Smooth muscle cell of the brain vasculature (primary cell): ENCODE measurements at regions not wholly inside any gene's neighbourhood (a gene's known extent, or its start where the extent isn't known, plus 50 kb on each side); places are given as distances from the start of the nearest gene placed in this dataset.
"Not testable (repeated sequence)": the region's sequence is repeated elsewhere in the genome, so short reads cannot be mapped to it uniquely, and the experiment has no call there.

Experiments used
- DNase-seq: peaks from one replicate; pipeline ENCODE4 v3.0.0-alpha.2; 2012; ENCODE audit warnings: low read depth, low spot score

DNA sequence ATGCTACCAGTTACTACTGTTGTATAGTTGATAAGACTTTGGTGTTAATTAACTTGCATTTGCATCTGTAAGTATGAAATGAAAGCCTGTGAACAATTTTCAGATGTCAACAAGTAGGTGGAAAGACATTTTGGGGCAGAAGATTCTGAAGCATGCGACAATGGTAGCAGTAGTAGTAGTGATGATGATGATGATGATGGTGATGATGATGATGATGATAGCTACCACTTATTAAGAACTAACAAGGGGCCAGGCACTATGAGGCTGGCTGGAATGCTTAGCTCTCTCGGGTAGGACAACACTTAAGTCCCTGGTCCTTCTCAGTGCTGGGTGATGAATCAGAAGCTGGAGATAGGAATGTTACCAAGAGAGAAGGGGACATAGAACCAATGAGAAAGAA lies 333.4 kb upstream of the IL12A start:
- DNase-seq = no peak

- no peak for DNase-seq
Observed at GRCh38 chr3:159657176-159657575, 331.5 kb upstream of the IL12A start.

DNA sequence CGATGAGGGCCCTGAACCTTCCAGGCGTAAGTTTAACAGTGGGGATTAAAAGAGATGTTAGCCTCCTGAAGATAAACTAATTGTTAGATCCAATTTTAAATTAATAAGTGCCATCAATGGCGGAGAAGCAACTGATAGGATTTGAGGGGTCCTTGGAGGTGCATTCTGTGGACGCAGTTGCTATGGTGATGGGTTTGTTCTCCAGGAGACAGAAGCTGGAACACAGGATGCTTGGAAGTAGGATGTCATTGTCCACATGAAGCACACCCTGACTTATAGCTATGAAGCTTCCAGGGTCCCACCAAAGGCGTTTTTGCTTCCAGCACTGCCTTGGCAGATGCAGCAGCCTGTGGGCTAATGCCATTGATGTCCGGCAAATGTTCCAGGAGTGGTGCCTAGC lies 331.0 kb upstream of the IL12A start:
- no peak for DNase-seq

DNA sequence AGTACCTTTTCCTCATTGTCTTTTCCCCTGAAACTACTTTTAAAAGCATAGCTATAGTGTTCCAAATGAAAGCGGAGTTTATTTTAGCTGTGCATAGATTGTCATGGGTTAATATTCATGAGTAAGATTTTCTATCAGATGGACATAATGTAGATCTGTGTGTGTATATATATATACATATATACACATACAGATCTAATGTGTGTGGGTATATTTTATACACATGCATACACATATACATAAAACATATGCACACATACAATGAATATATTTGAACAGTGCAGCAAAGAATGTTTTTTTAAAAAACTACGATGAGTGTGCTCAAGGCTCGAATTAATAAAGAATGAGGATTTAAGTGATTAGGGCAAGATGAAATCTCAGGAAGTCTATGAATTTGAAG lies 328.3 kb upstream of the IL12A start:
- DNase-seq = no peak

GRCh38 chr3:159660901-159661300 lies 327.7 kb upstream of the IL12A start:
- no peak for DNase-seq

- no peak for DNase-seq
Observed at GRCh38 chr3:159662549-159662948, 326.1 kb upstream of the IL12A start.

DNA sequence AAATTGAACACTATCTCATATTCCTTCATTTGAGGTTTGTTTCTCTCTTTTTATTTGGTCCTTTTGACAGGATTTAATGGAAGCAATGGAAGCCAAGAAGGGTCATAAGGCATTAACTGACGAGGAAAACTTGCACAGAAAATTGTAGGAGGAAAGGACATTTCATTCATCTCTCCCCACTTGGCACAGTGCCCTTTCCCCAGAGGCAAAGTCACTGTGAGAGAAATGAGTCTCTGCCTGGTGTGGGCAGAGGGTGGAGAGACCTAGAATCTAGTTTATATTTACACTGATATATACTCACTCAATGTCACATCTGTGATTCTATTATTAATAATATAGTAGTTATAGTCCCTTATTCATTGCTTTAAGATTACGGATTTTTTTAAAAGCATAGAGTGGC lies 324.6 kb upstream of the IL12A start:
- DNase-seq = no peak

DNA sequence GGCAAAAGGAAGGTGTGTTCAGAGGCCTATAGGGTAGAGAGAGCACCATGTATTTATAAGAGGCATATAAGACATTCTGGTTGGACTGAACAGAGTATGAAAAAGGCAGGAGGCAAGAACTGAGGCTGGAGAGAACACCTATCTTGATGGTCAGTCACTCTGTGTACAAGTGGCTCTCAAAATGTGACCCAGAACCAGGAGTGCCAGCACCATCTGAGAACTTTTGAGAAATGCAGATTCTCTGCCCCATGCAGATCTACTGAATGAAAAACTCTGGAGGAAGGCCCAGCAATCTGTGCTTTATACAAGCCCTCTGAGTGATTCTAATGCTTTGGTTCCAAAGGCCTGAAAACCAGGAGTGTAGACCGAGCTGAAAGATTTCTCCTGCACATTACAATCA lies 324.0 kb upstream of the IL12A start:
- no peak for DNase-seq

GRCh38 chr3:159667261-159667660 lies 321.4 kb upstream of the IL12A start:
- no peak for DNase-seq

- no peak for DNase-seq
Observed at GRCh38 chr3:159668461-159668860, 320.2 kb upstream of the IL12A start.

- no peak for DNase-seq
Observed at GRCh38 chr3:159668990-159669476, 319.6 kb upstream of the IL12A start.

DNA sequence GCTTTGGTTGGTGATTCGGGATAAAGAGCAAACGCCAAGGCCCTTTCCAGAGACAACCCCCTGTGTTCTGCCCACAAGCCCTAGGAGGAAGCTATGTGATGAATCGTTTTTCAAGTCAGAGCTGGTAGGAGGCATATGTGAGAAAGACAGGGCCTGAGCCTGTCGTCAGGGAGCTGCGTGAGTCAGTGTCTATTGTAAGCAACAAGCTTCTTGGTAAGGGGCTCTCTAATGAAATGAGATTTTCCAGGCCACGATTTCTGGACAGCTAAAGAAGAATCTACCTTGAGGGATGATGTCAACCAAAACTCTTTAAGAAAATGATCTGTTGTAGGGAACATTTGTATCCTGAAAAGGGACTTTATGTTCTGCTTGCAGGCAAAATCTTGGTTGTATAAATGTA lies 318.9 kb upstream of the IL12A start:
- DNase-seq = peak; percentile 37

DNA sequence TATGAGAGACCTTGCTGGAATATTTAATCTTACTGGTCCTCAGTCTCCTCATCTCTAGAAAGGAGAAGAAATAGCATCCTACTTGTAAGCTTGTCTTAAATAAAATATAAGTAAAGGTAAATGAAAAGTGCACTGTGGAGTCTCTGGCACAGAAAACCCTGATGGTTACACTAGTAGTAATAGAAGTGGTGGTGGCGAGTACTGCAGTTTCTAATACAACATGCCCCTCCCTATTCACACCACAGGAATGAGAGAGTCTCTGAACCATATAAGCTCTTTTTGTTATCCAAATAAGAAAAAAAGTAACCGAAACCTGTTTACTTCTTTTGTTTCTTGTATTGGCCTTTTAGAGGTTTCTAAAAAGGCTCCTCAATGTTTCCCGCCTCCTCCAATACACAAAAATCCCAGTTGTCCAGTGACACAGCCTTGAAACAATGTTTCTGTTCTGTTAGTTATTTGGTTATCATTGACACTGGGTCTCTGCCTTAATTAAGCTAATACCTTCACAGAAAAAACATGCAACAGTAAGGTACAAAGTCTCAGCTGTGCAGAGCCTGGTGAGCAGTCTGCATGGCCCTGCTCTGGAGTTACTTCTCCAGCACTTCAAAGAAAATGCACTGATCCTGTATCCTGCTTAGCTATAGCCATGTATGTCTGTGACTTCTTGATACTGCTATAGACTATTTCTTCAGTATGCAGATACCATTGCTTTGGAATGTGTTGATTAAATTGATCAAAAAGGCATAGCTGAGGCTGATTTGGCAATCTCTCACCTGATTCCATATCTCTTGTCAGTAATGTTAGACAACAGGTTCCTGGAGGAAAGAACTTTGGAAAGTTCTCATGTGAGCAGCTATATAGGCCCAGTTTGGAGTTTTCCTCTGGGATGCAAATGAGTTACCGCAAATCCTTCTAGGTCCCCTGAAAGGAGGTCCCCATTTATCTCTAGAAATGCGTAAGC lies 315.6 kb upstream of the IL12A start:
- DNase-seq = no peak

DNA sequence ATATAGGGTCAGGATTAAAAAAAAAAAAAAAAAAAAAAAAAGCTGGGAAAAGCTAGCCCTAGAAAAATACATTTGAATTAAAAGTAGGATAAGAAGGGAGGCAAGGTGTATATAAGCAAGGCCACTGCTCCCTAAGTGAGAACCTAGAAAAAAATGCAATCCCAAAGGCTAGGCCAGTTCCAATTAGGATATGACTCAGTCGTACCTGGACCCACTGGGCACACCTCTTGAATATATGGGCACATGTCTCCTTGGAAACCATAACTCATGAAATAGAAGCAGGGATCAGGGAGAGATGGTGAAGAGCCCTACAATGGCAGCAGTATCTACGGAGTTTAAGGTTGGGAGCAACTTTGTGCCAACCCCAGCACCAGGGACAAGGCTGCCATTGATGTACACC lies 314.1 kb upstream of the IL12A start:
- DNase-seq = no peak

- DNase-seq = no peak
Observed at GRCh38 chr3:159675285-159675684, 313.4 kb upstream of the IL12A start.

GRCh38 chr3:159679900-159680299 lies 308.7 kb upstream of the IL12A start:
- DNase-seq = no peak

DNA sequence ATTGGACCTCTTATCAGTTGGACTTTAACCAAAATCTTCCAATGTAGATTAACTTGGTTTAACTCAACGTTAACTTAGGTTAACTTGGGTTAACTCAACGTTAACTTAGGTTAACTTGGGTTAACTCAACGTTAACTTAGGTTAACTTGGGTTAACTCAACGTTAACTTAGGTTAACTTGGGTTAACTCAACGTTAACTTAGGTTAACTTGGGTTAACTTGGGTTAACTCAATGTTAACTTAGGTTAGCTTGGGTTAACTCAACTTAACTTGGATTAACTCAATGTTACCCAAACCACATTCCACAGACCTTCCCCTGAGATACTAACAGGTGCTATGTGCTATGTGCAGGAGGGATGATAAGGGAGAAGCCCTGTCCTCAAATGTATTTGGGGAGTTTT lies 306.9 kb upstream of the IL12A start:
- DNase-seq = not testable (repeated sequence)

- no peak for DNase-seq
Observed at GRCh38 chr3:159685801-159686200, 302.8 kb upstream of the IL12A start.

- no peak for DNase-seq
Observed at GRCh38 chr3:159693226-159693625, 295.4 kb upstream of the IL12A start.

DNA sequence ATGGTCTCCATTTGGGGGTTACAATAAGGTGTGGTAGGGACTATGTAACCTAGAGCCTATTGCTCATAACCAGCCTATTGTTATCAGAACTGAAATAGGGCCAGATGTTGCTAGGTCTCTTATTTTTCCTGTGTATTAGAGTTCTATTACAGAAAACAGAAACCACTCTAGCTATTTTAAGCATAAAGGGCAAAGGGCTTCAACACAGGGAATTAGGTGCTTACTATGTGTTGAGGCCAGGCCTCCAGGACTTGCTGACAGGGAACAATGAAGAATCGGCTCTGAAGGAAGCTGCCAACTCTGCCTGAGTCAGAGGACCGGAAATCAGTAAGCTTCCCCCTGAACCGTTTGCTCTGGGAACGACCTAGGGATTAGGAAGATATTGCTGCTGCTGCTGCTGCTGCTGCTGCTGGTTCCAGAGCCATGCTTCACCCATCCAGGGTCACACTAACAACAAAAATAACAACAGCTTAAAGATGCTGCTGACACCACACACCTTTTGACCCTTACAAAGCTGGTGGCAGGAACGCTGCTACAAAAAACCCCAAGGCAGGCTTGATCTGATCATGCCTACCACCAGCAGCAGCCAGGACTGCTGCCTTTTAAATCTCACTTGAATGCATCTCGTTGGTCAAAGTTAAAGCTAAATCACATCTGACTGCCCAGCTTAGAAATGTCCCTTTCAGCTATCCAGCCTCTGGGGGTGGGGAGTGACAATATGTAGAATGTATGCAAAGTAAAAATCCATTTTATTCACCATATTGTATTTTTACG lies 276.9 kb upstream of the IL12A start:
- peak; percentile 63 for DNase-seq

DNA sequence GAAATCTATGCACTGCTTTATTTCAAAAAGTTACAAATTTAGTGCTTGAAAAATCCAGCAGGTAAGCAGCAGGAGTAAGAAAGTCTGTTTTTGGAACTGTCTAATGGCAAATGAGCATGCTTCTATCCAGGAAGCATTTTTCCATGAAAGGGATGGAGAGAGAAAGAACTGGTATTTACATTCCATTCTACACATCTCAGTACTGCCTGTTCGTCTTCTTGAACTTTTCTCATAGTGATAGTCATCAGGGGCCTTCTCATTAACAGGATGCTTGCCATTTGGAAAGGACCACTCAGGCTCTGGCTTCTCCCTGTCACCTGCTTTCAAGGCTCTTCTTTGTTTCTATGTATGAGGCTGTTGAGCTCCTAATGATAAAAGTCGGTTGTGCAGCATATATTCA lies 267.3 kb upstream of the IL12A start:
- DNase-seq = no peak

GRCh38 chr3:159723295-159723694 lies 265.3 kb upstream of the IL12A start:
- DNase-seq = no peak

DNA sequence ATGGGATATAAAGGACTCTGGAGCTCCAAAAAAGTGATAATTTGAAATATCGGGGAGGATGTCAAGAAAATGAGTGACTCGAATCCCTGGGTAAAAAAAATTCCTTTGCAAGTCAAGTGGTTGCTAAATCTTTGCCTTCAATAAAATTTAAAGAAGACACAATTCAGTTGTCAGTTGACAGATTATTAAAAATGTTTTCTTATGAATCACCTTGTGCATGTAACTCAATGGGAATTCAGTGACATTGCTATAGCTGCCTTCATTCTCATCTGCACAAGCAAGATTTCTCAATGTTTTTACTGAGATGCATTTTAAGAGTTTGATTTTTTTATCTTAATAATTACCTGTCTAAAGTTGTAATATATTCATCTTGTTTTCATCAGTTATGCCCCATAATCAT lies 264.0 kb upstream of the IL12A start:
- DNase-seq = no peak
